ENCODE measurements at regions not wholly inside any gene's neighbourhood (a gene's known extent, or its start where the extent isn't known, plus 50 kb on each side); places are given as distances from the start of the nearest gene placed in this dataset.

DNA sequence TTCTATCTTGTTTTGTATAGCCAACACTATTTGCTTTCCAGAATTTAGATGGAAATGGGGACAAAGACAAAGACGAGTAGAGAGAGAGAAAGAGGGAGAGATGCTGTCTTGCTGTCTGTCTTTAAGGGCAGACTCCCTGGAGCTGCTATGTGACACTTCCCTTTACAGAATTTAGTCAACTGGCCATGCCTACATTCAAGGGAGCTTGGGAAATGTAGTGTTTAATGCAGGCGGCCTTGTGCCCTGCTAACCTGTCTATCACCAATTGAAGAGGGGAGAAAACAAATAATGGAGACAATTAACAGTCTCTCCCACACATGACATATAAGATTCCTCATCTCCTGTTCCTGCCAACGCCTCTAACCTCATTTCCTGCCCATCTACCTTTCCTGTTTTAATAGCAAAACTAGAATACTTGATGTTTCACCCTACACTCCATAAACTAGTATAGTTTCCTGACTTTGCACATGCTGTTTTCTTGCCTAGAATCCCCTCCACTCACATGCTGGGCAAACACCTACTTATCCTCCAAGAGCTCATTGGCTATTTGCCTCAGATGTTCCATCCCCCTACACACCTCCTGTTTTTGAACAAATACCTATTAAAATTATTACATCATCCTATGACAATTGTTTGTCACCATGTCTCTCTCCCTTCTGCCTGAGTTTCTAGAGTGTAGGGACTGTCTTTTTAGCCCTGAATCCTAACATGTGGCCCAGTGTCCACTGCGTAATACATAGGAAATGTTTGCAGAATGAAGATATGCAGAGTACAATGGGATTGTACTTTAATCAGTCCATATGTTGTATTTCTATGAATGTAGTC lies 117.2 kb downstream of the SLC25A24 start:
- no peak for DNase-seq

DNA sequence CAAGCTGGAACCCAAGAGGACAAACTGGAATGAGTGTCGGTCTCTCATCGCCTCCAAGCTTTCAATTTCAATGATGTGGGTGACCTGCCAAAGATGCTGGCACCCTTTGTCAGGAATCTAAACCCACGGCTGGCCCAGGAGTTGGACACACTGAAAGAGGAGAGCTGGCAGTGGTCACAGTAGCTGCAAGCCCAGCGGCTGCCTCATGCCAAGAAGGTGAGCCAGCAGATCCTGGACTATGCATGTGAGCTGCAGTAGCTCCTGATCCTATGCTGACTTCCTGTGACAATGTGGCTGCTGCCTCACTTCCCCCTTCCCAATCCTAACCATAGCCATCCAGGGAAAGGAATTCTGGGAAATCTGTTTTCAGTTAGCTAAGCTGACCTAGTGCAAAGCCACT lies 117.0 kb upstream of the VAV3 start:
- no peak for DNase-seq

DNA sequence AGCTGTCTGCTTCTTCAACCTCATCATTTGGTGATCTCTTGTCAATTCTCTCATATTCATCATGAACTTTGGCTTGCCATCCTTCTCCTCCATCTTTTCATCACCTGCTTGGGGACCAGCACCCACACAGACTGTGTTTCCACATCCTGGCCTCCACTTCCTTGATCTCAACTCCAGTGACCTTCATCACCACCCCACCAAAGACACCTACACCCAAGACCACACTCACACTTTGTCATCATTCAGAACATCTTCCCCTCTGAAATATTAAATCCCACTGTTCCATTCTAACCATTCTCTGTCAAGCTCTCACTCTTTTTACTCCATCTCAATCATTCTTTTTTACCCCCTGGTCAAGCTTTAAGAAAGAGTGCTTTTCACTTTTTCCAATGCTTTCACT lies 115.5 kb upstream of the VAV3 start:
- DNase-seq, result no peak

DNA sequence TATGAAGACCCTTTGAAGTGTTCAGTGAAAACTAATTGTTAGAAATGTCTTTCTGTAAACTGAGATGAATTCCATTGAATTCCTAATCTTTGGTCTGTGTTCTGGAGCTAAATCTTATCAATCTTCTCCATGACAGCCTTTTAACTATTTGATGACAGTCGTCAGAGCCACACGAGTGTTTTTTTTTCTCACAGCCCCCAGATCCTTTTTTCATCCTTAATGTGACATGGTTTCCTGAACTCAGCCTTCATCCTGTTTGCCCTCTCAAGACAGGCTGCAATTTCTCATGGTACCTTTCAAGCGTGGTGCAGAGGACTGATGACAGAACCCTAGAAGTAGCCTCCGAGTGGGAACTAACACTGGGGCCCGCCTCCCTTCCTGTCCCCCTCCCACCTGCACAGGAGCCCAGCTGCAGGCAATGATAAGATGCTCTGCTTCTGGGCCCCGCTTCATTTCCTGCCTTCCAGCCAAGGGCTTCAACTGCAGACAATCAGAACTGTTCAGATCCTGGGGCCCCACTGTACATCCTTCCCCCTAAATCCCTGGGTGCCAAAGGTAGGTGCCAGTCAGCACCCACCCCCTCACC lies 114.6 kb upstream of the VAV3 start:
- no peak for DNase-seq

DNA sequence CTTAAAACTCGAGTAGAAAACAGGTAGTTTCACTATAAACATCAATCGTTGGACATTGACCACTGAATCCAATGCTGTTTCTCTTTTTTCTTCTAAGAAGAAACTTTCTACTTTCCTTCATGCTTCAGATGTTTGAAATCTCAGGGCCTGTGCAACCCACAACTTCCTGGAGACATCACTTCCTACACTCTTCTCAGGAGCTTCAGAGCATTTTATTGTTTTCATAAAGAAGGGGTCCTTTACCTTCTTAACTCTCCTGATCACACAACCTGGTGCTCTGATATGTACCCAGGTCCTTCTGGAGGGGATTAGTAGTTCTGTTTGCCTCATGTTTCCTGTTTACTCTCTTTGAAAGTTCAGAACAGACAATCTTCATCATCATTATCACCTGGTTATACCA lies 113.0 kb upstream of the VAV3 start:
- no peak for DNase-seq

DNA sequence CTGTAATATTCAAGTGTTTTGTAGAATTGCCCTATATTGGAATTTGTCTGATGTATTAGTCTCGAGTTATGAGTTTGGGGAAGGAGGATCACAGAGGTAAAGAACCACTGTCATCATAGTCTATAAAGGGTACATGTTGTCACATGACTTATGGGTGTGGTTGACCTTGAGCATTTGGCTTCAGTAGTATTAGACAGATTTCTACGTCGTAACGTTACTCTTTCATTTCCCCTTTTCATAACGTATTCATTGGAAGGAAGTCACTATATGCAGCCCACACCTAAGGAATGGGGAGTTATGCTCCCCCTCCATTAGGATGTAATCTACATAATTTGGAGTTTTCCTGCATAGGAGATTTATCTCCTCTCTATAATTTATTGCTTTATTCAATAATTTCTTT lies 110.1 kb upstream of the VAV3 start:
- no peak for DNase-seq

DNA sequence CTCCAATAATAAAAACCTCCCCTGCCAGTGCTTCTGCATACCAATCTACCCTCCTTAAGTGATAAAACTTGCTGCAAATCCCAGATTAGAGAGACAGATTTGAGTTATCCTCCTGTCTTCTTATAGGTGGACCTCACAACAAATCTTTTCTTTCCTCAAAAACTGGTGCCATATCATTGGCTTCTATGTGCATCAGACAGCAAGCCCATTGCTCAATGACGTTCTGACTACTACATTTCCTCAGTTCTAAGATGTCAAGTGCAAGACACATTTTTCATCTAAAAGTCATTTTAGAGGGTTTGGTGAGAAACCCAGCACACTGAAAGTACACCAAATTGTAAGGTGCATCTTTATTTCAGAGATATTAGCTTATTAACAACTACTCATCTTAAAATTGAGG lies 107.8 kb upstream of the VAV3 start:
- no peak for DNase-seq

DNA sequence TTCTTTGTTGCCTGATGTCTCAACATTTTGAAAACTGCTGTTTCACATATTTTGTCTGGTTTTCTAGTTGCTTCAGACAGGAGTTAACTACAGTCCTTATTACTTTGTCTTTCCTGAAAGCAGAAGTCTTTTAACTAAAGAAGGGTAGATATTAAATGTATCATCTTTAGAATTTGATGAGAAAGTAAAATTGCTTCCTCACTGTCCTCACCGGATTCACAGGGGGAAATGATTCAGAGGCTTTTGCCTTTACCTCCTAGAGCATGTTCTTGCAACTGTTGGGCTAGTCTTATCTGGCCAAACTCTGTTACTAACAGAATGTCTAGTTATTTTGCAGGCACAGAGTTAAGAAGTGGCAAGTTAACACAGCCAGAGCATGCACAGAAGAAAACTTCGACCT lies 107.2 kb upstream of the VAV3 start:
- DNase-seq, result no peak

DNA sequence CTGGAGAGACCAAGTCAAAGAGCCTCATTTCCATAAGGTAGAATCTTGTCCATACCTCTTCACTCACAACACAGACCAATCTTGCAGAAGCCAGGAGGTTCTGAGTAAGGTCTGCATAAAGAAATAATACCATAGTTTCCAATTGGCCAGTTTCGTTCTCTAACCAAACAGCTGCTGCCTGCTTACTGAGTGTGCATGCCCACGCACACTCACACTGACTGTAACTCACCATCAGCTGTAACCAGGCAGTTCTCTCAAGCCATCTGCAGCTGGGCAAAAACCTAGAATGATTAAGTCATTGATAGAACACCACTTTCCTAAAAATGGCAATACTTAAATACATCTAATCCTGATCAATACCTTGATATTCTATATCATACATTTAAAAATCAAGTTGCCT lies 106.6 kb upstream of the VAV3 start:
- DNase-seq, result no peak

DNA sequence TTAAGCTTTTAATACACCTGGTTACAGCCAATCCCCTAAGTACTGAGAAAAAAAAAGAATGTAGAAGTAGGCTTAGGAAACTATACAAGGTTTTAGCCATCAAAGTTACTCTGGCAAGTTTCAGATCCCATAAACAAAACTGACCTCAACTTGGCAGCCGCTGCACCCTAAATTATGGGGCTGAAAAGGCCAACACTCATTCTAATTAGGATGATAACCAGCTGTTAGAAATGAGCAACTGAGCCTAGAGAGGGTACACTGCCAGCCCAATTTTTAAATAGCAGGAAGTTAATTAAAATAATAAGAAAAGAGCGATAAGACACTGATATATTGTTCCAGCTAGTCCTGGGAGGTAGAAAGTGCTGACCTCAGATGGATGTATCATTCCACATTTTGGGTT lies 105.7 kb upstream of the VAV3 start:
- no peak for DNase-seq

DNA sequence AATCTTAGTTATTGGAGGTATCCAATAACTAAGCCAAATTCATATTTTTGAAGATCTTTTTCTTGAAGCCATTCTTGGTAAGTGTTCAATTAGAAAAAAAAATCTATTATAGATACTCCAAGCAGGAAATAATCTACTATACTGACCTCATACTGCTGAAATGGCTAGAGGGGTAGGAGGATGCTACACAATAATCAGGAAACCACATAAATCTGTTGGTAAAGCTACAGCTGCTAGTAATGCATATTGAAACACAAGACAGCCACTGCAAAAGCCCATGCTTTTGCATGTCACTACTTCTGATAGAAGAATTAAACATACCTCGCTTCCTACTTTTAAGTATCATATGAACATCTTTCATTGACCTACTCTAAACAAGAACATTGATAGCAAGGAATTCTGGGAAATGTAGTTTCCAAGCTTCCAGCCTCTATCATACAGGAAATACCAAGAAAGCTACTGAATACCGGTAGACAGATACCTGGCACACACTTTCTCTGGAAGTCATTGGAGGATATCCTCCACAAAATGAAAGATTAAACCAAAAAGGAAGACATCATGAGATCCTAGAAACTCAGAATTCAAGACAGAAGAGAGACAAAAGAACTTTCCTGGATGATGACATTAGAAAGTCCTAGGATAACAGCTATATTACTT lies 103.0 kb upstream of the VAV3 start:
- DNase-seq, result peak in 1 of 2 experiments; percentile 27

DNA sequence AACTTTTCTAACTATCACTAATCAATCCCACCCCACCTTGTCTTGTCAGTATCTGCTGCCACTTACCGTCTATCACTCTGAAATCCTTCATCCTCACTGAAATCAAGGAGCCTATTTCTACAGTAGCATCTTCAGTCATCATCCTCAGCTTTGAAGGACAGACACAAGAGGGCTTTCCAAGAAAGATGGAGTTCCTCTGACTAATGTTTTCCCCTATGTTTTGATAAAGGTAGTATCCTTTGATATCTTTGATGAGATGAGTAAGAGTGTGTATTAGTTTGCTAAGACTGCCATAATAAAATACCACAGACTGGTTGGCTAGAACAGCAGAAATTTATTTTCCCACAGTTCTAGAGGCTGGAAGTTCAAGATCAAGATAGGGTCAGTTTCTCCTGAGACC lies 101.8 kb upstream of the VAV3 start:
- no peak for DNase-seq

DNA sequence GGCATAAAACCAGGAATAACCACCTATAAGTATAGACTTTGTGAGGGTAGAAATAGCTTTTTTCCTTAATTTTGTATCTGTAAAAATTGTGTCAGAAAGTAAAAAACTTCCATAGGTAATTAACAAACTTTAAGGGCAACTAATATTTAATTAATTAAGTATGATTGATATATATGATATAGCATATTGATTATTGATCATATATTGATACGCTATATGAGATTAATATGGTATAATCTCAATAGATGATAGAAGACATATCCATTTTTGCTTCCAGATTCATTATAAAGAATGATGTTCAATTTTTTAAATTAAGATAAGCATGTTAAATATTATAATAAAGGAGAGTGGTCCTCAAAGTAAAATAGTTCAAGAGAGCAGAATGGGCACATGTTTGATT lies 99.3 kb upstream of the VAV3 start:
- DNase-seq, result no peak

DNA sequence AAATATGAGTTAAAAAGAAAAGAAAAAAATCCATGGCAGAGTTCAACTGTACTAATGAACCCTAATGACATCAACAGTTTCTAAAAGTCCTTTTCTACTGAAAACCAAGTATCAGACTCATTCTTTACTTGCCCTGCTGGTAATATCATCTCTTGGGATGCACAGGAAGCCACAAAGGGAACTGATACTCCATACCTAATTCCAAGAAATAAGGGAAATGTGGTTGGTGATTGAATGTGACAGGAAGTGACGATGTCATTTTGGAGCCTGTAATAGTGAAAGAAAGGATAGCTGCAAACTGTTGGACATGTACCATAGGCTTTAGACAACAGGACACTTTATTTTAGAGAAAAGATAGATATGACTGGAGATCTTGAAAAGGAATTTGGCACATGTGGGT lies 98.7 kb upstream of the VAV3 start:
- DNase-seq, result no peak

DNA sequence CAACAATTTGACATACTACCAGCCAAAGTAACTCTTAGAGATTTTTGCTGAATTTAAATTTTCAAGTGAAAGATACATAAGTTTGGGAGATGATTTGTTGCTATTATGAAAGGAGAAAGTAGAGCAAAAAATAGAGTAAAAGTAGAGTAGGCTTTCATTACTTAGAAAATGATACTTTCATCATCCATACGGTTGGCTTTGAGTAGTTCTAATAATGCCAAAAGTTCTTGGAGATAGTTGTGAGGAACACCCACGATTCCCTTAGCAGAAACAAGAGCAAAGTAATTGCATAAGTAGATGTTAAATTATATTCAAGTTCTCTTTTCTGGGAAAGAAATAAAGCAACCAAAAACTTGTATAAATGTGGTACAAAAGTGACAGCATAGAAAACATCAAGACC lies 95.0 kb upstream of the VAV3 start:
- DNase-seq, result no peak

DNA sequence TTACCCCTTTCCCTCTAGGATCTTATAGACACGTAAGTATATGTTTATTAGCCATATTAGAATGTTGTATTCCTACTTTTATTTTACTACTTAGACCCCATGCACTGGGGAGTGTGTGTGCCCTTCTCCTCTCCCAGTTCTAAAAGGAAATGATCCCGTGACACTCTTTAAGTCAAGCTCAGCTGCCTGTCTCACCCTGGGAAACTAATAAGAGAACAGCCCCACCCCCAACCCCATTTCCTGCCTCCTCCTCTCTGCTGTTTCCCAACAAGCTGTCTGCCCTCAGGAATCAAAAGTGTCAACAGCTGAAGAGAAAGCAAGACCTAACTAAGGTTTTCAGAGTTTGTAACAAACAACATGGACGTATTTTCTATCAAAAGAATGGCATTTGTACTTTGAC lies 92.6 kb upstream of the VAV3 start:
- DNase-seq, result no peak

DNA sequence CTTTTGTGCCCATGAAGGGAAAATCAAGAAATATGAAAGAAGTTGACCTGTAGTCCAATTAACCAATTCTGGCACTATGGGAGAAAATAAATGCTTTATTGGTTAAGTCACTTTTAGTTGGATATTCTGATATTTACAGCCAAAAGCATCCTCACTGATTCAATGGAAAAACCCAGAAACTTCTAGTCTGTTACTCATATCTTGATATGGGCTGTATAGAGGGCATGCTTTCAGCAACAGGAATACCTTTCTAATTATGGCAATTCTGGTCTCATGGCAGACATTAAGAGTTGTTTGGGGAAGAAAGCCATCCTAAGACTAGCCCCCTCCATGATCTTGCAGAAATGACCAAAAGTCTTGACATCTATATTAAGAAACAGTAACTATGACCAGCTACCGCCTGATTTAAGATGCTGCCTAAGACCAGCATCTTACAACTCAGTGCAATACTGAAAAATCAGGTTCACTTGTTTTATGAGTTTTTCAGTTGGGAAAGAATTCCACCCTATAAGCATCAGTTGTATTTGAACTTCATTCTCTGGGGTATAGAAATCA lies 91.5 kb upstream of the VAV3 start:
- no peak for DNase-seq

DNA sequence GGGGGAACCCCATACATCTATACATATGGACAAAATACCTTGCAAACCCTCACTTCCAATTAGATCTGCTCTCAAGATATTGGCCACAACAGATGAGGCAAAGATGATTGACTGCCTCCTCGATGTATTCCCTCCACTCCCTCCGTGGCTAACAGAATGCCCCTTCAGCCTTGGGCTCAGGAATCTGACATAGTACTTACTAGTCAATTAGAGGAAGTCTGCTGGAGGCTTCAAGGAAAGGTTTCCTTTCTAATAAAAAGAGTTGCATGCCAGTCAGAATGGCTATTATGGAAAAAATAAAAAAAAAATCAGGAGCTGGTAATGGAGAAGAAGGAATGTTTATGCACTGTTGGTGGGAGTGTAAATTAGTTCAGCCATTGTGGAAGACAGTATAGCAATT lies 90.4 kb upstream of the VAV3 start:
- DNase-seq, result no peak

DNA sequence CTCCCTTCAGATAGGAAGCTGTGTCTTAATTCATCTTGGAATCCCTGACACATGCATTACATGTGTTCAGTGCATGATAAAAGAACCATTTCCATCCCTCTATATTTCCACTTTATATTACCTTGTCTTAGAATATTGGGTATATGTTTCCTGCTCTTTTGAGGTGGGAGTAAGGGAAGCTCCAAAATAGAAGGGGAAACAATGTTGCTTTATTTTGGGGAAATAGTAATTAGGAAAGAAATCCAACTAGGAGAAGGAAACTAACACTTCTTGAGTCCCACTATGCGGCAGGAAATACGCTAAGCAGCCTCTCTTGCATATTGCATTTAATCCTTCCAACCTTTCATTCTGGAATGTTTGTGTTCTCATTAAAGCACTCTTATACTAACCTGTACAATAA lies 89.4 kb upstream of the VAV3 start:
- no peak for DNase-seq

DNA sequence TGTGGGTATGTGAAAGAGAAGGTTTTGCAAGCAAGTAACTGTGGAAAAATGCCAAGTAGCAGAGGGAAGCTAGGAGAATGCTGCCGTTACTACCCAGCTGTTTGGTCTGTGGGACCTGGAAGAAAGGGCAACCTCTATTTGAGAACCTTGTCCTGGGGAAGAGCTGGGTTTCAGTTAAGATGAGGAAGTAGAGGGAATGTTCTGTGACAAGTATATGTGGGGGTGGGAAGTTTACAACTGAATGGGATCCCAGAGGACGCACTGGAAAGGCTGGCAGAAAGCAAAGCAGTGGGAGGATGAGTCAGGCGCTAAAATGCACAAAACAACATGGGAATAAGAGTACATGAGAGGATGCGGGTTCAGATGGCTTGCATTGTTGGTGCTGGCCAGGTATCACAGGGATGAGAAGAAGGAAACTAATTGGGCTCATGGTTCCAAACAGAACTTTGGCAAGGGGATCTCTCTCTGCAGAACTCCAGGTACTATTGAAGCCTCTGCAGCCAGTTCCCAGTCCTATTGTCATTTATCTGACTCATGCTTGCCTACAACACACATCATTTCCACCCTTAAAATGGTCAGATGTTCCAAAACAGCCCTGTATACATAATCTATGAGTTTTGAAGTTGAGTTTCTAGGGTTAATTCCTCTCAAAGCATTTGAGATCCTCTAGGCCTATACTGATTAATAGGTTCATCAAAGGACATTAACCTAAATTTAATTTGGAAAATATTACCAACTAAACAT lies 88.5 kb upstream of the VAV3 start:
- DNase-seq, result no peak

DNA sequence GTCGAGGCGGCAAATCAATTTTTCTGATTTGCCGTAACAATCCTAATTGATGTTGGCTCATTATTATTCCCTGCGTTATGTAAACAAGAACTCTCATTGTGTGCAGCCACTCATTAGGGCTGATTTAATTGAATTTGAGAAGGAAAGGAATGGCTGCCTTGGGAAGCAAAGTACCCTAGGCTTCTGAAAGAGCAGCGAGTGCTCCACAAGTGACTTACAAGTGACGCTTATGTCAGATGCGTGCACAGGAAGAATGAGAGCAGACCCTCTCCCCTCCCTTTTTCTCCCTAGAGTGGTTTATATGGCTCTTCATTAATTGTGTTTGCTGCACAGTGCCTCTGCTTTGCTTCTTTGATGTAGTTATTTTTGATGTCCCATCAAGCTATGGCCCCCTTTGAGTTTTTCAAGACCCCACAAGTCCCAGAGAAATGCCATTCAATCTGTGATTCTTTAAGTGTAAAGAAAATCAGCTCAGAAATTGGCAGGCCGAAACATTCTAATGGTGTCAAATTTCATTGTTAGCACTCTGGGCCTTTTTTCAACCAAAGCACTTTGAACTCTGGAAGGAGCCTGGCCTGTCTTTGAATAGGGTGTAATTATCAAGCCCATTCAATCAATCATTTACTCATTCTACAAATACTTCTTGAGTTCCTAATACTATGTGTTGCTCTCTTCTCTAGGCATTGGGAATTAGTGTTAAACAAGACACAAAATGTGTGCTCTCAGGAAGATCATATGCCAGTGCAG lies 86.8 kb upstream of the VAV3 start:
- peak in 1 of 2 experiments; percentile 15 for DNase-seq

DNA sequence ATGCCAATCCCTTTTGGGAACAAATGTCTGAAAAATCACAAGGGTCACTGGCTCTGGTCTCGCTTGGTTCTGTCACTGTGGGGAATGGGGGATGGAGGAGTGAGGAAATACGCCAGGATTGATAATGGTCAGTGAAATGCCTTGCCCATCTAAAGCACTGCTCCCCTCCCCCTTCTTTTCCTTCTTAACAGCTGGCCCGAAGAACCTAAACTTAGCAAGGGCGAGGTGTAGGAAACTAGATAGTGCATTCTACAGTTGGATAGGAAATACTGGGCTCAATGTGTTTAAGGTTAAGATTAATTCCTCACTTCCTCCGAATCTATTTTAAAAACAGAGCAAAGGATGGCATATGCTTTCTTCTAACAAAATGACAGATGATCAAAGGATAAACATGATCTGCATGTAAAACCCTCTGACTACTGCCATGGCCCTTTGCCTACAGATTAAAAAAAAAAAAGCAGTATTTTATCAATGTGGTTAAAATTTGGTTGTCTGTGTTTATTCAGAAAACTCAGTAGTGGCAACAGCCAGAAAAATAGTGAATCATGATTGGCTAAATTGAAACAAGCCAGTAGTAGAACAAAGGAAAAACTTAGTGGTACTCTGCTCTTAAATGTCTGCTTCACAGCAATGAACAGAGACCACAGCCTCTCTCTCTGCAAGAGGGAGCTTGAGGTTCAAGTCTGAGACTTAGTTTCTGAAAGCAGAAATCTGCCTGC lies 86.1 kb upstream of the VAV3 start:
- DNase-seq, result no peak
